ENCODE measurements at regions not wholly inside any gene's neighbourhood (a gene's known extent, or its start where the extent isn't known, plus 50 kb on each side); places are given as distances from the start of the nearest gene placed in this dataset.
"Not testable (repeated sequence)": the region's sequence is repeated elsewhere in the genome, so short reads cannot be mapped to it uniquely, and the experiment has no call there.

DNA sequence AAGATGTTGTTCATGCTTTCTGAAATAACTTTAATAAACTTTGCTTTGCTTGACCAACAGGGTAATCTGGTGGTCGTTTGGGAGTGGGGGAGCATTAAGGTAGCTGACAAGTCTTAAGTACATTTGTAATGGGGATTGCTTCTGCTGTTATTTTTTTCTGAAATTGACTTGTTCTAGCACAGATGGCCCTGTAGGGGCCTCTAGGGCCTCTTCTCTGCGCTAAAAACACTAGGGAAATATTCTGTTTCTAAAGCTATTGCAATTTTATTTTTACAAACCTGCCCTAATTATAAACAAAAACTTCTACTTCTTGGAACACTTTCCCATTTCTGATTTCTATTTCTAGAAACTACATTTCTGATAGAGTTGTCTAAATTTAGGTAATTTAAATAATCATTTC lies 191.3 kb upstream of the KCNJ3 start:
- no peak for DNase-seq
- Mint-ChIP-seq H3K36me3 (ENCODE audit: low read depth) (no peaks in the 10 kb centered on the region), H3K27me3 (ENCODE audit: insufficient read depth) (no peaks in the 10 kb centered on the region), H3K9me3 (peaks cover 41% of the 10 kb centered on the region), H3K4me3 (no peak overlapping the region), H3K27ac (no peak overlapping the region), H3K4me1 (ENCODE audit: low read depth) (no peaks in the 10 kb centered on the region)
- TF ChIP-seq CTCF (IDR thresholded peaks at IDR 0.05), result no peak

DNA sequence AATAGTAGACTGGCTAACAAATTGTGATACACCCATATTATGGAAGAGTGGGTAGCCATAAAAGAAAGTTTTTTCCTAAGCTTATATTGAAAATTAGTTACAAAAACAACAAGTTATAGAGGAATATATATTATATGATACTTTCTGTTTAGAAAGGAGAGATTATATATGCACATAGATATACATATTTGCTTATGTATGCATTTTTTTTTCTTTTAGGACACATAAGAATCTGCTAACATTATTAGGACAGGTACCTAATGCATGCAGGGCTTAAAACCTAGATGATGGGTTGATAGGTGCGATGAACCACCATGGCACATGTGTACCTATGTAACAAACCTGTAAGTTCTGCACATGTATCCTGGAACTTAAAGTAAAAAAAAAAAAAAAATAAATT lies 179.6 kb upstream of the KCNJ3 start:
- no peak for TF ChIP-seq CTCF (IDR thresholded peaks at IDR 0.05)
- H3K27me3 Mint-ChIP-seq (ENCODE audit: insufficient read depth), result no peaks in the 10 kb centered on the region; the same call in 1 of the 2 replicates
- H3K9me3 Mint-ChIP-seq, result peaks cover 54% of the 10 kb centered on the region
- no peaks in the 10 kb centered on the region for H3K4me1 Mint-ChIP-seq (ENCODE audit: low read depth)
- no peak overlapping the region for H3K27ac Mint-ChIP-seq
- H3K36me3 Mint-ChIP-seq (ENCODE audit: low read depth), result no peaks in the 10 kb centered on the region
- no peak overlapping the region for H3K4me3 Mint-ChIP-seq
- DNase-seq, result no peak

- H3K4me3 Mint-ChIP-seq, result not testable (repeated sequence)
Observed at GRCh38 chr2:154520951-154521350, 177.5 kb upstream of the KCNJ3 start.

DNA sequence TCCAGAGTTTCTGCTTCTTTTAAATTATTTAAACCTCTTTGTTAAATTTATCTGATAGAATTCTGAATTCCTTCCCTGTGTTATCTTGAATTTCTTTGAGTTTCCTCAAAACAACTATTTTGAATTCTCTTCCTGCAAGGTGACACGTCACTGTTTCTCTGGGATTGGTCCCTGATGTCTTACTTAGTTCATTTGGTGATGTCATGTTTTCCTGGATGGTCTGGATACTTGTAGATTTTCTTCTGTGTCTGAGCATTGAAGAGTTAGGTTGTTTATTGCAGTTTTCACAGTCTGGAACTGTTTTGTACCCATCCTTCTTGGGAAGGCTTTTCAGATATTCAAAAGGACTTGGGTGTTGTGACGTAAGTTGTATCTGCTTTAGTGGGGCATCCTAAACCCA lies 172.3 kb upstream of the KCNJ3 start:
- H3K27me3 Mint-ChIP-seq (ENCODE audit: insufficient read depth), result no peaks in the 10 kb centered on the region; the same call in 1 of the 2 replicates
- no peak for DNase-seq
- no peak overlapping the region for H3K27ac Mint-ChIP-seq
- no peak overlapping the region for H3K4me3 Mint-ChIP-seq
- H3K36me3 Mint-ChIP-seq (ENCODE audit: low read depth), result no peaks in the 10 kb centered on the region
- H3K9me3 Mint-ChIP-seq, result peaks cover 60% of the 10 kb centered on the region
- no peak for TF ChIP-seq CTCF (IDR thresholded peaks at IDR 0.05)
- no peaks in the 10 kb centered on the region for H3K4me1 Mint-ChIP-seq (ENCODE audit: low read depth)

More at GRCh38 chr2:154520951-154521350, 177.5 kb upstream of the KCNJ3 start:
- not testable (repeated sequence) for H3K4me1 Mint-ChIP-seq (ENCODE audit: low read depth); H3K27ac Mint-ChIP-seq; H3K36me3 Mint-ChIP-seq (ENCODE audit: low read depth); H3K27me3 Mint-ChIP-seq (ENCODE audit: insufficient read depth); DNase-seq
- H3K9me3 Mint-ChIP-seq, result peaks cover 64% of the 10 kb centered on the region

DNA sequence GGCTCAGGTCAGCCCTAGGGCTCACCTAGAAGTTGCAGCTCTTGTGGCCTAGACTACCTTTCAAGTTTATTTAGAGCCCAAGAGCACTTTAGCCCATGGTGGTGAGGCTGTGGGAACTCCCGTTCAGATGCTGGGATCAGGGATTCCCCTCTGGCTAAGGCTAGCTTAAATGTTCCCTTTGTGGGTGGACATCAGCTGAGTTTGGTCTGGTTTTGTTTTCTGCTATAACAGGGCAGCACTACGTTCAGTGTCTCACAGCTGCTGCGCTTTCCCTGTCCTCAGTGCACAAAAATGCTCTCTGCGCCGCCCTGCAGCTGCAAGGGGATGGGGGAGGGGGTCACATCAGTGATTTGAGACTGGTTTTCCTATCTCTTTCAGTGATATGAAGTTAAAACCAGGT lies 170.5 kb upstream of the KCNJ3 start:
- Mint-ChIP-seq H3K27ac (no peak overlapping the region), H3K36me3 (ENCODE audit: low read depth) (no peaks in the 10 kb centered on the region), H3K4me1 (ENCODE audit: low read depth) (no peaks in the 10 kb centered on the region), H3K9me3 (peaks cover 47% of the 10 kb centered on the region), H3K4me3 (no peak overlapping the region), H3K27me3 (ENCODE audit: insufficient read depth) (no peaks in the 10 kb centered on the region)
- TF ChIP-seq CTCF (IDR thresholded peaks at IDR 0.05), result no peak
- no peak for DNase-seq

DNA sequence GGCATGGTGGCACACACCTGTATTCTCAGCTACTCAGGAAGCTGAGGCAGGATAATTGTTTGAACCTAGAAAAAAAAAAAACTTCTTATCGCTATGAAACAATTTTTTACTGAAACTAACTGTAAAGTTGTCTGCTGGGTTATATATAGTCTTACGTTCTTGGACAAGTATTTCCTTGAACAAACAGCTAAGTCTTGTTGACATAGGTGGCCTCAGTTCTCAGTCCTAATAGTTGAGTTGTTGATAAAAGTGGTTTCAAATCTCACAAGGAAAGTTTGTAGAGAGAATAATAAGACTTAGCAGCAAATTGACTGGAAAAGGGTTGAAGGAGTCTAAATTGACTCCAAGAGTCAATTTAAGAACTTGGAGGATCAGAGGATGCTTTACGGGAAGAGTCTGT lies 166.5 kb upstream of the KCNJ3 start:
- no peak overlapping the region for H3K4me3 Mint-ChIP-seq
- no peak for TF ChIP-seq CTCF (IDR thresholded peaks at IDR 0.05)
- H3K27me3 Mint-ChIP-seq (ENCODE audit: insufficient read depth), result no peaks in the 10 kb centered on the region
- no peak overlapping the region for H3K27ac Mint-ChIP-seq
- DNase-seq, result no peak
- peaks cover 40% of the 10 kb centered on the region for H3K9me3 Mint-ChIP-seq
- no peaks in the 10 kb centered on the region; the same call in 1 of the 2 replicates for H3K36me3 Mint-ChIP-seq (ENCODE audit: low read depth)
- H3K4me1 Mint-ChIP-seq (ENCODE audit: low read depth), result no peaks in the 10 kb centered on the region

Data from HFFc6 (cell line).